Neural cell (in vitro differentiated cells): ENCODE measurements at regions not wholly inside any gene's neighbourhood (a gene's known extent, or its start where the extent isn't known, plus 50 kb on each side); places are given as distances from the start of the nearest gene placed in this dataset.

Experiments used
- H2AFZ ChIP-seq: fragments of 200-600, 300-800 bp; sonication (generic), shearing (Covaris generic); 2 replicates; pipeline ENCODE4 v1.6.0; 2014; ENCODE audit warnings: low read depth, mild to moderate bottlenecking, antibody characterized with exemption, low read length, moderate library complexity
- H3F3A ChIP-seq: fragments of 200-600 bp; shearing (Covaris generic); 2 replicates; pipeline ENCODE4 v1.6.1; 2016; ENCODE audit warnings: mild to moderate bottlenecking, moderate library complexity, mixed read lengths, antibody characterized with exemption, low read length; ENCODE audit not compliant: insufficient read depth, poor library complexity, severe bottlenecking
- H3K27ac ChIP-seq: fragments of 200-600, 300-800 bp; sonication (generic), shearing (Covaris generic); 2 replicates; pipeline ENCODE4 v1.5.1; 2014; ENCODE audit warnings: mild to moderate bottlenecking, low read length, moderate library complexity
- H3K27me3 ChIP-seq: fragments of 300-800, 200-600 bp; sonication (generic), shearing (Covaris generic); 2 replicates; pipeline ENCODE4 v1.6.0; 2014; ENCODE audit warnings: mild to moderate bottlenecking, low read depth, low read length, moderate library complexity; ENCODE audit not compliant: insufficient read depth
- H3K36me3 ChIP-seq: fragments of 300-800, 200-600 bp; sonication (generic), shearing (Covaris generic); 2 replicates; pipeline ENCODE4 v1.5.1; 2014; ENCODE audit warnings: mild to moderate bottlenecking, antibody characterized with exemption, low read length, moderate library complexity; ENCODE audit not compliant: insufficient read depth
- H3K4me2 ChIP-seq: fragments of 300-800, 200-600 bp; sonication (generic), shearing (Covaris generic); 2 replicates; pipeline ENCODE4 v1.6.0; 2014; ENCODE audit warnings: mild to moderate bottlenecking, low read length
- H3K4me3 ChIP-seq: fragments of 300-800, 200-600 bp; sonication (generic), shearing (Covaris generic); 2 replicates; pipeline ENCODE4 v1.5.1; 2014; ENCODE audit warnings: mild to moderate bottlenecking, low read length, moderate library complexity
- H3K79me2 ChIP-seq: fragments of 200-600 bp; shearing (Covaris generic); replicated peaks from 2 replicates; pipeline ENCODE4 v1.6.0; 2014; ENCODE audit warnings: mild to moderate bottlenecking, low read length, moderate library complexity; ENCODE audit not compliant: insufficient read depth
- H3K9ac ChIP-seq: fragments of 300-800, 200-600 bp; sonication (generic), shearing (Covaris generic); 2 replicates; pipeline ENCODE4 v1.6.1; 2016; ENCODE audit warnings: mild to moderate bottlenecking, low read length, mixed read lengths
- H3K9me2 ChIP-seq: fragments of 200-600 bp; shearing (Covaris generic); 2 replicates; pipeline ENCODE4 v1.6.1; 2016; ENCODE audit warnings: mild to moderate bottlenecking, low read length, mixed read lengths; ENCODE audit not compliant: insufficient read depth
- H3K9me3 ChIP-seq: fragments of 200-600, 300-800 bp; sonication (generic), shearing (Covaris generic); 2 replicates; pipeline ENCODE4 v1.6.1; 2016; ENCODE audit warnings: mild to moderate bottlenecking, mixed run types, low read length, moderate library complexity, mixed read lengths
- H4K20me1 ChIP-seq: fragments of 200-600 bp; shearing (Covaris generic); 2 replicates; pipeline ENCODE4 v1.6.1; 2016; ENCODE audit warnings: mild to moderate bottlenecking, mixed run types; ENCODE audit not compliant: insufficient read depth
- EP300 ChIP-seq: fragments of 450-650 bp; conservative IDR thresholded peaks from 2 replicates; pipeline ENCODE4 v1.6.1; 2014; ENCODE audit warnings: antibody characterized with exemption, mild to moderate bottlenecking, moderate library complexity; ENCODE audit not compliant: poor library complexity, severe bottlenecking
- EZH2 ChIP-seq: fragments of 200-600, 300-800 bp; shearing (Covaris generic), sonication (generic); IDR thresholded peaks from 2 replicates; pipeline ENCODE4 v1.6.1; 2014; ENCODE audit warnings: antibody characterized with exemption, low read length, borderline replicate concordance, mild to moderate bottlenecking; ENCODE audit not compliant: insufficient read depth, poor library complexity, severe bottlenecking
- MXI1 ChIP-seq: fragments of 450-650 bp; conservative IDR thresholded peaks from 2 replicates; pipeline ENCODE4 v1.6.1; 2014; ENCODE audit warnings: antibody characterized with exemption, mild to moderate bottlenecking; ENCODE audit not compliant: poor library complexity, severe bottlenecking
- POLR2AphosphoS5 ChIP-seq: IDR thresholded peaks from 2 replicates; pipeline ENCODE4 v1.6.1; 2012
- RAD21 ChIP-seq: fragments of 450-650 bp; conservative IDR thresholded peaks from 2 replicates; pipeline ENCODE4 v1.6.1; 2014; ENCODE audit warnings: antibody characterized with exemption, mild to moderate bottlenecking, moderate library complexity
- SMC3 ChIP-seq: fragments of 450-650 bp; conservative IDR thresholded peaks from 2 replicates; pipeline ENCODE4 v1.6.1; 2014; ENCODE audit warnings: antibody characterized with exemption, mild to moderate bottlenecking, moderate library complexity; ENCODE audit not compliant: poor library complexity
- TAF1 ChIP-seq: IDR thresholded peaks from 2 replicates; pipeline ENCODE4 v1.6.1; 2012; ENCODE audit warnings: low read depth
- TF ChIP-seq, protein P1 (sequence below): IDR thresholded peaks from 2 replicates; pipeline ENCODE4 v1.6.1; 2012; ENCODE audit warnings: borderline replicate concordance
- TF ChIP-seq, protein P2 (sequence below): fragments of 450-650 bp; IDR thresholded peaks from 2 replicates; pipeline ENCODE4 v1.5.1; 2014; ENCODE audit warnings: antibody characterized with exemption, mild to moderate bottlenecking, moderate library complexity; ENCODE audit not compliant: poor library complexity, severe bottlenecking

DNA sequence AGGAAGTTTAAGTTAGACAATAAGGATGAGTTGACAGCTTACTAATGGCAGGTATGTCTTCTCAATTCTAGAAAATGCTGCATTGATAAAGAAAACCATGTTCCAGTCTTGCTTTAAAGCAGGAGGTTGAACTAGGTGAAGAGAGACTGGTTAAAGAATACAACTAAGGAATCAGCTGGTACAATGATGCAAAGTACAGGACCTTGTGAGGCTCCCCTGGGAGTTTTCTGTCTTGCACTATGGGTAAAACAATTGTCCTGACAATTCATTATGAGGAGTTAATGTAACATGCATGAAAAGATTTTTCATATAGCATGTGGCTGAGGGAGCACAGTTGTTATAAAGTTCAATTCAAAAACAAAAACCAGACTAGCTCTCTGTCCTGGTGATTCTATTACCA, 157.2 kb downstream of the BMP2 start:
- no peaks in the 10 kb centered on the region for H3F3A ChIP-seq
- no peak overlapping the region for H3K9ac ChIP-seq
- no peaks in the 10 kb centered on the region for H3K9me3 ChIP-seq
- no peak overlapping the region for H3K4me3 ChIP-seq
- no peak overlapping the region for H3K27ac ChIP-seq
- H3K36me3 ChIP-seq: no peaks in the 10 kb centered on the region
- no peaks in the 10 kb centered on the region for H3K9me2 ChIP-seq
- H3K4me2 ChIP-seq: no peak overlapping the region
- TF ChIP-seq EP300 (no peak), TAF1 (no peak), EZH2 (no peak), SMC3 (no peak), POLR2AphosphoS5 (no peak), MXI1 (no peak)
- no peak overlapping the region for H2AFZ ChIP-seq
- no peaks in the 10 kb centered on the region for H3K27me3 ChIP-seq
- no peaks in the 10 kb centered on the region for H3K79me2 ChIP-seq
- no peaks in the 10 kb centered on the region for H4K20me1 ChIP-seq

DNA sequence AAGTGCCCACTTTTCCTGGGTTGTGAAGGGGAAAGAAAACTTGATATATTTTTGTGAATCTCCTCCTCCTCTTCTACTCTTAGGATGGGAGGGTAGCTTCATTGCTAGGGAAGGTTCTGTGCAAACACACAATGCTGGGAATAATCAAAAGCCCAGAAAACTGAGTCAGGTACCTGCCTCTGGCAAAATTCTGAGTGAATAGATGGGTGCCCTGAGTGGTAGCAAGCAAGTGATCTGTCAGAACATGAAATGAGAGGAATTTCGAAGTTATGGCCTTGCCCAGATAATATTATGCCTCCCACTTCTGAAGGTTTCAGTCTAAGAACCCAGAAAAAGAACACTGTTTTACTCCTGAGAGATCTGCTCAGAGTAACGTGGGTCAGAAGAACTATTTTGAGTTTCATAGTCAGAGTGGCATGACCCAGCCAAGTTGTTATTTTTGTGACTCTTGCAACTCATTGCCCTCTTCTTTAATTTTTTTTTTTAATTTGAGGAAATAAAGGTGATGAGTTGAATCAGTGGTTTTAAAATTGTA, 158.3 kb downstream of the BMP2 start:
- TF ChIP-seq TAF1 (no peak), EP300 (no peak), SMC3 (no peak), RAD21 (no peak), MXI1 (no peak)
- TF ChIP-seq, protein P1, sequence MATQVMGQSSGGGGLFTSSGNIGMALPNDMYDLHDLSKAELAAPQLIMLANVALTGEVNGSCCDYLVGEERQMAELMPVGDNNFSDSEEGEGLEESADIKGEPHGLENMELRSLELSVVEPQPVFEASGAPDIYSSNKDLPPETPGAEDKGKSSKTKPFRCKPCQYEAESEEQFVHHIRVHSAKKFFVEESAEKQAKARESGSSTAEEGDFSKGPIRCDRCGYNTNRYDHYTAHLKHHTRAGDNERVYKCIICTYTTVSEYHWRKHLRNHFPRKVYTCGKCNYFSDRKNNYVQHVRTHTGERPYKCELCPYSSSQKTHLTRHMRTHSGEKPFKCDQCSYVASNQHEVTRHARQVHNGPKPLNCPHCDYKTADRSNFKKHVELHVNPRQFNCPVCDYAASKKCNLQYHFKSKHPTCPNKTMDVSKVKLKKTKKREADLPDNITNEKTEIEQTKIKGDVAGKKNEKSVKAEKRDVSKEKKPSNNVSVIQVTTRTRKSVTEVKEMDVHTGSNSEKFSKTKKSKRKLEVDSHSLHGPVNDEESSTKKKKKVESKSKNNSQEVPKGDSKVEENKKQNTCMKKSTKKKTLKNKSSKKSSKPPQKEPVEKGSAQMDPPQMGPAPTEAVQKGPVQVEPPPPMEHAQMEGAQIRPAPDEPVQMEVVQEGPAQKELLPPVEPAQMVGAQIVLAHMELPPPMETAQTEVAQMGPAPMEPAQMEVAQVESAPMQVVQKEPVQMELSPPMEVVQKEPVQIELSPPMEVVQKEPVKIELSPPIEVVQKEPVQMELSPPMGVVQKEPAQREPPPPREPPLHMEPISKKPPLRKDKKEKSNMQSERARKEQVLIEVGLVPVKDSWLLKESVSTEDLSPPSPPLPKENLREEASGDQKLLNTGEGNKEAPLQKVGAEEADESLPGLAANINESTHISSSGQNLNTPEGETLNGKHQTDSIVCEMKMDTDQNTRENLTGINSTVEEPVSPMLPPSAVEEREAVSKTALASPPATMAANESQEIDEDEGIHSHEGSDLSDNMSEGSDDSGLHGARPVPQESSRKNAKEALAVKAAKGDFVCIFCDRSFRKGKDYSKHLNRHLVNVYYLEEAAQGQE: no peak
- TF ChIP-seq, protein P2, sequence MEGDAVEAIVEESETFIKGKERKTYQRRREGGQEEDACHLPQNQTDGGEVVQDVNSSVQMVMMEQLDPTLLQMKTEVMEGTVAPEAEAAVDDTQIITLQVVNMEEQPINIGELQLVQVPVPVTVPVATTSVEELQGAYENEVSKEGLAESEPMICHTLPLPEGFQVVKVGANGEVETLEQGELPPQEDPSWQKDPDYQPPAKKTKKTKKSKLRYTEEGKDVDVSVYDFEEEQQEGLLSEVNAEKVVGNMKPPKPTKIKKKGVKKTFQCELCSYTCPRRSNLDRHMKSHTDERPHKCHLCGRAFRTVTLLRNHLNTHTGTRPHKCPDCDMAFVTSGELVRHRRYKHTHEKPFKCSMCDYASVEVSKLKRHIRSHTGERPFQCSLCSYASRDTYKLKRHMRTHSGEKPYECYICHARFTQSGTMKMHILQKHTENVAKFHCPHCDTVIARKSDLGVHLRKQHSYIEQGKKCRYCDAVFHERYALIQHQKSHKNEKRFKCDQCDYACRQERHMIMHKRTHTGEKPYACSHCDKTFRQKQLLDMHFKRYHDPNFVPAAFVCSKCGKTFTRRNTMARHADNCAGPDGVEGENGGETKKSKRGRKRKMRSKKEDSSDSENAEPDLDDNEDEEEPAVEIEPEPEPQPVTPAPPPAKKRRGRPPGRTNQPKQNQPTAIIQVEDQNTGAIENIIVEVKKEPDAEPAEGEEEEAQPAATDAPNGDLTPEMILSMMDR: no peak
- no peaks in the 10 kb centered on the region for H3K27me3 ChIP-seq
- no peak overlapping the region for H2AFZ ChIP-seq
- no peaks in the 10 kb centered on the region for H3K9me3 ChIP-seq
- no peak overlapping the region for H3K27ac ChIP-seq
- no peak overlapping the region for H3K9ac ChIP-seq
- no peaks in the 10 kb centered on the region for H3K36me3 ChIP-seq
- H3K4me3 ChIP-seq: no peak overlapping the region
- H3K79me2 ChIP-seq: no peaks in the 10 kb centered on the region
- H3K9me2 ChIP-seq: no peaks in the 10 kb centered on the region
- H3F3A ChIP-seq: no peaks in the 10 kb centered on the region
- no peaks in the 10 kb centered on the region for H4K20me1 ChIP-seq
- no peak overlapping the region for H3K4me2 ChIP-seq
